Upper lobe of left lung (tissue), 4 donors: ENCODE measurements at regions not wholly inside any gene's neighbourhood (a gene's known extent, or its start where the extent isn't known, plus 50 kb on each side); places are given as distances from the start of the nearest gene placed in this dataset.

ENCODE experiments used
- CTCF ChIP-seq, 6 experiments: fragments of 450-650 bp in 4 of 6; fragments of 200-600 bp in 2 of 6; sonication (generic) in 2 of 6; IDR thresholded peaks; one replicate each; pipeline ENCODE4 v1.5.1; 2016 to 2019; ENCODE audit warnings: antibody characterized with exemption in 6 of 6
- EP300 ChIP-seq, 4 donors: sonication (generic); formaldehyde crosslinking; IDR thresholded peaks; one replicate each; pipeline ENCODE4 v1.5.1; 2017; ENCODE audit warnings: antibody characterized with exemption in 4 of 4, control low read depth in 2 of 4
- POLR2A ChIP-seq, 4 donors: fragments of 450-650 bp; IDR thresholded peaks; one replicate each; pipeline ENCODE4 v1.5.1; 2016 to 2017; ENCODE audit warnings: antibody characterized with exemption in 4 of 4, mild to moderate bottlenecking in 2 of 4
- POLR2AphosphoS5 ChIP-seq, 2 donors: sonication (generic); formaldehyde crosslinking; IDR thresholded peaks; one replicate each; pipeline ENCODE4 v1.5.1; 2017; ENCODE audit warnings: antibody characterized with exemption in 2 of 2

- TF ChIP-seq CTCF (IDR thresholded peaks at IDR 0.05) (no peak), POLR2A (IDR thresholded peaks at IDR 0.05) (no peak), POLR2AphosphoS5 (IDR thresholded peaks at IDR 0.05) (no peak), EP300 (IDR thresholded peaks at IDR 0.05) (no peak)
These were observed 587.1 kb upstream of the NEGR1 start for GRCh38 chr1:72869441-72869840.
